ENCODE measurements at regions not wholly inside any gene's neighbourhood (a gene's known extent, or its start where the extent isn't known, plus 50 kb on each side); places are given as distances from the start of the nearest gene placed in this dataset.

- TF ChIP-seq USF2 (IDR thresholded peaks at IDR 0.05), result no peak
- no peak for TF ChIP-seq CEBPB (IDR thresholded peaks at IDR 0.05)
- TF ChIP-seq, protein P1, sequence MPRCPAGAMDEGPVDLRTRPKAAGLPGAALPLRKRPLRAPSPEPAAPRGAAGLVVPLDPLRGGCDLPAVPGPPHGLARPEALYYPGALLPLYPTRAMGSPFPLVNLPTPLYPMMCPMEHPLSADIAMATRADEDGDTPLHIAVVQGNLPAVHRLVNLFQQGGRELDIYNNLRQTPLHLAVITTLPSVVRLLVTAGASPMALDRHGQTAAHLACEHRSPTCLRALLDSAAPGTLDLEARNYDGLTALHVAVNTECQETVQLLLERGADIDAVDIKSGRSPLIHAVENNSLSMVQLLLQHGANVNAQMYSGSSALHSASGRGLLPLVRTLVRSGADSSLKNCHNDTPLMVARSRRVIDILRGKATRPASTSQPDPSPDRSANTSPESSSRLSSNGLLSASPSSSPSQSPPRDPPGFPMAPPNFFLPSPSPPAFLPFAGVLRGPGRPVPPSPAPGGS (IDR thresholded peaks at IDR 0.05), result no peak
- TF ChIP-seq RARB (CRISPR knock-in tag; IDR thresholded peaks at IDR 0.05), result no peak
- no peak for TF ChIP-seq CBX2 (IDR thresholded peaks at IDR 0.05; ENCODE audit: borderline replicate concordance, low read depth)
- TF ChIP-seq MYC (IDR thresholded peaks at IDR 0.05; ENCODE audit: borderline replicate concordance, low read length), result no peak
- TF ChIP-seq, protein P2, sequence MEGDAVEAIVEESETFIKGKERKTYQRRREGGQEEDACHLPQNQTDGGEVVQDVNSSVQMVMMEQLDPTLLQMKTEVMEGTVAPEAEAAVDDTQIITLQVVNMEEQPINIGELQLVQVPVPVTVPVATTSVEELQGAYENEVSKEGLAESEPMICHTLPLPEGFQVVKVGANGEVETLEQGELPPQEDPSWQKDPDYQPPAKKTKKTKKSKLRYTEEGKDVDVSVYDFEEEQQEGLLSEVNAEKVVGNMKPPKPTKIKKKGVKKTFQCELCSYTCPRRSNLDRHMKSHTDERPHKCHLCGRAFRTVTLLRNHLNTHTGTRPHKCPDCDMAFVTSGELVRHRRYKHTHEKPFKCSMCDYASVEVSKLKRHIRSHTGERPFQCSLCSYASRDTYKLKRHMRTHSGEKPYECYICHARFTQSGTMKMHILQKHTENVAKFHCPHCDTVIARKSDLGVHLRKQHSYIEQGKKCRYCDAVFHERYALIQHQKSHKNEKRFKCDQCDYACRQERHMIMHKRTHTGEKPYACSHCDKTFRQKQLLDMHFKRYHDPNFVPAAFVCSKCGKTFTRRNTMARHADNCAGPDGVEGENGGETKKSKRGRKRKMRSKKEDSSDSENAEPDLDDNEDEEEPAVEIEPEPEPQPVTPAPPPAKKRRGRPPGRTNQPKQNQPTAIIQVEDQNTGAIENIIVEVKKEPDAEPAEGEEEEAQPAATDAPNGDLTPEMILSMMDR (IDR thresholded peaks at IDR 0.05), result no peak
- no peak for TF ChIP-seq BHLHE40 (IDR thresholded peaks at IDR 0.05; ENCODE audit: low read depth, low read length)
- no peak for TF ChIP-seq POLR2A (IDR thresholded peaks at IDR 0.05; ENCODE audit: low read length)
- no peak for TF ChIP-seq RAD21 (conservative IDR thresholded peaks at IDR 0.05 in 1 of 2, IDR thresholded peaks at IDR 0.05 in 1 of 2)
- no peak for TF ChIP-seq JUNB (IDR thresholded peaks at IDR 0.05)
Observed at GRCh38 chr7:145053781-145054180, 217.9 kb upstream of the TPK1 start.

All from A549 (cell line).